GM18507 (cell line): ENCODE measurements at regions not wholly inside any gene's neighbourhood (a gene's known extent, or its start where the extent isn't known, plus 50 kb on each side); places are given as distances from the start of the nearest gene placed in this dataset.

Source experiments
- DNase-seq: peaks from one replicate; pipeline ENCODE4 v3.0.0; 2011; ENCODE audit warnings: low read depth; ENCODE audit not compliant: insufficient read length; ENCODE audit errors: extremely low spot score
- FAIRE-seq: peaks from 2 replicates; lab custom pipeline; 2011; peaks lifted over from hg19 to GRCh38; lab: Jason Lieb, UNC

DNA sequence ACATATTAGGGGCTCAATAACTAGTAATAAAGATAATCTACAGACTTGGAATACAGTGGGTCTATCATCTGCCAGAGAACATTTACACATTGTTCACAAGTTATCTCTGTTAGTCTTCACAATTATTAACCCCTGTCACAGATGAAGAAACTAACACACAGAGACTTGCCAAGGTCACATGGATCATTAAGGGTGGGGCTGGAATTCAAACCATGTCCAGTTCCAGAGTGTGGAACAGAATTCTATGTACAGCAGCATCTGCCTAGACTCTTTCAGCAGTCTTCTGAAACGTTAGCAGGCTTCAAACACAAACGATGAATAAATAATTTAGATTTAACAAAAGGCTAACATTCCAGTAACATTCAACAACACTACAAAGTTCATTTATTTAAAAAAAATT is 673.9 kb upstream of the NR2F2 start:
- FAIRE-seq (no peak), DNase-seq (no peak)

DNA sequence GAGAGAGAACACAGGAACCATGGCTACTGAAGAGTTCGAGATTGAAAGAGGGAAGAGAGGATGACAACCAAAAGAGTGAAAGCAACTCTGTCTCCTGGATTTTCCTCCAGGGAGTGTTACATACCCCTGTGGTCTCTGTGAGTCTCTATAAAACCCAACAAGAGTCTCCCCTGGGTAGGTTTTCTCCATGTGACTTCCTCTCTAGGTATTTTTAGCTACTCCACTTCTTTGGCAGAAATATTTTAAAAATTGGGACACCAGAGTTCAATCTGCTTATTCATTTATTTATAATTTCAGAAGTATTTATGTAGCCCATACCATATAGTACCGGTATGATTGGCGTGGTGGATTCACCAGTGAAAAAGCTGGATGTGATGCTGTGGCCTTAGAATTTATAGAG is 671.7 kb upstream of the NR2F2 start:
- FAIRE-seq = no peak
- no peak for DNase-seq

- no peak for DNase-seq
- no peak for FAIRE-seq
These were observed 670.8 kb upstream of the NR2F2 start for GRCh38 chr15:95659656-95660055.

DNA sequence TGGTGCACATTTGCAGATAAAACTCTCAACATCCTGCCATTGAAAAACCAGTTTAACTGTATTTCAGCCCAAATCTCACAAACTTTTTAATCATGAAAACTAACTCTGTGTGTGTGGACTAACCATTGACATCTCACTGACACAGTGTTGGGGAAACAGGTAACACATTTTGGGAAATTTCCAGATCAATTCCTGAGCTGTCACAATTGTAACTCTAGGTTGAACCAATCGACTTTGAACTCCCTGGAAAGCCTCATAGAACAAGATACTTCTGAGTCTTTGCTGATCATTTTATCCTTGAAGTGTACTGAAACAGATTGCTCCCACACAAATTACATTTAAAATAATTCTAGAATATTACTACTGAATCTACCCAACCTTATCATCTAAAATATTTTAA is 667.9 kb upstream of the NR2F2 start:
- DNase-seq (no peak), FAIRE-seq (no peak)

DNA sequence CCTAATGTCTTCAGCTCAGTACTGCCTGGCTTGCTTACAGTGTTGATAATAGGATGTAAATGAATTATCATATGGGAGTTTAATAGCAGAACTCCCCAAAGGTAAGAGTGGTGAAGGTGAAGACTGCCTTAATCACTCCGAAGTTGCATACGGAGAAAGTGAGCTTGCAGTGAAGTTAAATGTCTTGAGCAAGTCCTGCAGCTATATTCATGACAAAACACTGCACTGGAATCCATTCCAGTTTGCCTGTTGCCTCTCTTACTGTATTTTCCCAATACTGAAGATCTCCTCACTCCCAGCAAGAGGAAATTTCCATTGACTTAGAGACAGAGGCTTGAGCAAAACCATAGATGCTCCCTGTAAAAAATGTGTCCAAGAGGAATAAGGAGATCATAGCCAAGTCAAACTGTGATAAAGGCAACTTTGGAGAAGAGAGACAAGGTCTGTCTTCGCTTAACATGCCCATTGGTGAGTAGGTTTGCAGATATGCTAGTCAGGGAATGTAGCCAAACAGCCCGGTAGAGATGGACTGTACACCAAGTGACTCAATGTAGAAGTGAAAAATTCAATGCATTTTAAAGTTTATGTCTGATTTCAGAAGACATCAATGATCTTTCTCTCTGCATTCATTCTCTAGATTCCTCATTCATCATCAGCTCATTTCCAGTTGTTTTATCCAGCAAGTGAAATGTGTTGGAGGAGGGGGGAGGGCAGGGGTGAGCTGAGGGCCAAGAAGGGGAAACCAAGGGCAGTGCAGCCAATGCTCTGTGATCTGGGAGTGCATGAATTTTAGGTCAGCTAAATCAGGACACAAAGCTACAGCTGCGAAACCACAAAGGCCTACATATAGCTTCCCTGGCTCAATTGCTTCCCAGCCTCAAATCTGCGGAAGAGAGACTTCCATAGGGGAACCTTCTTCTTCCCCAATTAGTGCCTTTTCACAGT is 667.1 kb upstream of the NR2F2 start:
- no peak for FAIRE-seq
- DNase-seq = no peak

DNA sequence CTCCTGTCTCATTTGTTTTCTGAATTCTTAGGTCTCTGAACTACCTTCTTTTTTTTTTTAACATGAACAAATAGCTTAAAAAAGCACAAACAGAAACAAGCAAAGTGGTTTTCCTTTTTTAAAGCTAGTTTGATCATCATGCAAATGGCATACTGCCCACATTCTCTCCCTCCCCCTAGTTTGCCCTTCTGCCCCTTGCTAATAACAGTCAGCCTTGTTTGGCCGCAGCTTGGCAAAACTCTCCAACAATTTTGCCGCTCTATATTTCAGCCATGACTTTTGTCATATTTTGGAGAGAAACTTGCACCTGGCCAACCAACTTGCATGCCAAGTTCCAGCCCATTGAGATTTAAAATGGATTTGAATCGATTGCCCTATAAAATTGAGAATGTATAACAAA is 666.0 kb upstream of the NR2F2 start:
- no peak for DNase-seq
- FAIRE-seq = no peak

DNA sequence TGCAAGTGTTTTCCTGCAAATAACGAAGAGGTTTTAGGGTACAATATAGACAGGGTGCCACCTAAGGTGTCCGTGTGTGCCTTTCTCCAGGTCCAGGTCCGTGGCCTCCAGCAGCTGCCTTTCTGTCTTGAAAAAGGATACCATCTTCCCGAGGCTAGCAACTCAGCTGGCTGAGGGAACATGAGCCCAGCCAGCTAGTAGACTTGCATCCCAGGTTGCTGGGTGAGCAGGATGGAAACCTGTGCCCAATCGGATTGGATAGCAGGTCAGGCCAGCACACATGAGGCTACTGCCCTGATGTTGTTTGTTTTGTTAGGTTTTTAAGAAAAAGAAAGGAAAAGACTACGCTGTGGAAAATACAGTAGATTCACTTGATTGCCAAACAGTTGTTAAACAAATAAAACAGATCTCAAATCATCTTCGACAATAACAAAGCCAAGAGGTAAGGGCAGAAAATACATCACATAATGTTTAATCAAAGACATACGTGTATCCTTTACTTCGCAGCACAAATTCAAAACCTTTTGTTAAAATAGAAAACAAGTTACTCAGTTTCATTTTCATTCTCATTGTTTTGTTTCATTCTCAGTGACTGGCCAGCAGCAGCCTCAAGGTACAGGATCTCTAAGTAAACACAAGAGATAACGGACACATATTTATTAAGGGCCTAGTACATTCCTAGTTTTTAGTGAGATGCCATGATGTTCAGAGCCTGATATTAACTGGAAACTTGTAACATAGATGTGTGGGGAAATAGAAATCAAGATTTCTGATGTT is 661.2 kb upstream of the NR2F2 start:
- no peak for FAIRE-seq
- DNase-seq = no peak

- no peak for FAIRE-seq
- DNase-seq = no peak
These were observed 656.5 kb upstream of the NR2F2 start for GRCh38 chr15:95674031-95674430.

GRCh38 chr15:95676500-95676899 is 654.0 kb upstream of the NR2F2 start:
- FAIRE-seq = no peak
- no peak for DNase-seq

DNA sequence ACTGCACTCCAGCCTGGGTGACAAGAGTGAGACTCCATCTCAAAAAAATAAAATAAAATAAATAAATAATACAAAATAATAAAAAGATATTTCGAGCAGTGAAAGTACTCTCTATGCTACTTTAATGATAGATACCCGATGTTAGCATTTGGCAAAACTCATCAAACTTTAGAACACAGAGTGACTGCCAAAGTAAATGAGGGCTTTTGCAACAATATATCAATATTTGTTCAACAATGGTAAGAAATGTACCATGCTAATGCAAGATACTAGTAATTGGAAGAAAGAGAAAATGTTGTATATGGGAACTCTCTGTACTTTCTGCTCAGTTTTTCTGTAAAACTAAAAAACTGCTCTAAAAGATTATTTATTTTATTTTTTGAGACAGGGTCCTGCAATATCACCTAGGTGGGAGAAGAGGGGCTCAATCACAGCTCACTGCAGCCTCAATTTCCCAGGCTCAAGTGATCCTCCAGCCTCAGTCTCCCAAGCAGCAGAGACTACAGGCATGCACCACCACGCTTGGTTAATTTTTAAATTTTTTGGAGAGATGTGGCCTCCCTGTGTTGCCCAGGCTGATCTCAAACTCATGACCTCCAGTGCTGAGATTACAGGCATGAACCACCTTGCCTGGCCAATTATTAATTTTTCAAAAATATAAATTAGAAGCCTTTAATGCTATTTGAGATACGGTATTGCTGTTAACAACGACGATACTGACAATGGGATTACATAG is 650.5 kb upstream of the NR2F2 start:
- FAIRE-seq (no peak), DNase-seq (no peak)

DNA sequence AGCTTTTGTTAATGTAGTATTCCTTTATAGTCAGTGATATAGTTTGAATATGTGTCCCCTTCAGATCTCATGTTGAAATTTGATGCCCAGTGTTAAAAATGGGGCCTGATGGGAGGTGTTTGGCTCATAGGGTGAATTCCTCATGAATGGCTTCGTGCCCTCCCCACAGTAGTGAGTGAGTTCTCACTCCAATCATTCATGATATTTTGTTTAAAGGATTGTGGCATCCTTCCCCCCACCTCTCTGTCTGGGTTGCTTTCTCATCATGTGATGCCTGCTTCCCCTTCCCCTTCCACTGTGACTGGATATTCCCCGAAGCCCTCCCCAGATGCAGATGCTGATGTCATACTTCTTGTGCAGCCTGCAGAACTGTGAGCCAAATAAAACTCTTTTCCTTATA is 649.8 kb upstream of the NR2F2 start:
- no peak for DNase-seq

DNA sequence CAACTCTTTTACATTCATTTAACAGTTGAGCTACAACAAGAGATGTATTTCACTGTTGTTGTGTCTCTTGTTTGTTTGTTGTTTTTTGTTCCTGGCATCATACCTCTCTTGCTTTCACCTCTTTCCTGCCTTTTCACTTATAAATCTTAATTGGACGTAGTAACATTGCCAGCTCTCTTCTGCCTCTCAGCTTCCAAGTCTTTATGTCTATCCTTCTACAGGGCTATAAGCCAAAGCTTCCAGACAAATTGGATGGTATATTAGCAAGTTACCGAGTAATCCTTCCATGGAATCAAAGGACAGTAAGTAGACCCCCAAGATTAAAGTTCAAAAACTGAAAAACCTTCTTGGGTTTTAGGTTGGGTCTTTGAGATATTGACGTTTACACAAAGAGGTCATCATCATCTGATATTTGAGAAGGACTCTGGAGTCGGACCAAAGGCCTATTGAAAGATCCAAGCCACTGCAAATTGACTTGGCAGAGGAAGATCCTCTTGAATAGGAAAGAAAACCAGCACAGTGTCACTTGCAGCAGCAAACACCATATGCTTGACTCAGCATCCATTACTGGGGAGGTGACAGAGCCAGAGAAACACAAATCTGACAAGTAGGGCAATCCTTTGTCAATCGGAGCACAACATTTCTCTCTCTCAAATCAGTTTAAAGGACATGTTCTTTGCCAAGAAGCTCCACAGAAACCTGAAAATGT is 648.5 kb upstream of the NR2F2 start:
- DNase-seq (no peak), FAIRE-seq (no peak)

More for the DNA sequence above, 649.8 kb upstream of the NR2F2 start:
- no peak for FAIRE-seq

- DNase-seq = no peak
- FAIRE-seq = no peak
These were observed 646.4 kb upstream of the NR2F2 start for GRCh38 chr15:95684126-95684525.

GRCh38 chr15:95684693-95685115 is 645.8 kb upstream of the NR2F2 start:
- FAIRE-seq (no peak), DNase-seq (no peak)

- no peak for DNase-seq
- FAIRE-seq = no peak
These were observed 643.4 kb upstream of the NR2F2 start for GRCh38 chr15:95687061-95687460.

- FAIRE-seq (no peak), DNase-seq (no peak)
These were observed 642.8 kb upstream of the NR2F2 start for GRCh38 chr15:95687686-95688085.

GRCh38 chr15:95690631-95691340 is 639.7 kb upstream of the NR2F2 start:
- DNase-seq (no peak), FAIRE-seq (no peak)

GRCh38 chr15:95693917-95694316 is 636.6 kb upstream of the NR2F2 start:
- no peak for FAIRE-seq

DNA sequence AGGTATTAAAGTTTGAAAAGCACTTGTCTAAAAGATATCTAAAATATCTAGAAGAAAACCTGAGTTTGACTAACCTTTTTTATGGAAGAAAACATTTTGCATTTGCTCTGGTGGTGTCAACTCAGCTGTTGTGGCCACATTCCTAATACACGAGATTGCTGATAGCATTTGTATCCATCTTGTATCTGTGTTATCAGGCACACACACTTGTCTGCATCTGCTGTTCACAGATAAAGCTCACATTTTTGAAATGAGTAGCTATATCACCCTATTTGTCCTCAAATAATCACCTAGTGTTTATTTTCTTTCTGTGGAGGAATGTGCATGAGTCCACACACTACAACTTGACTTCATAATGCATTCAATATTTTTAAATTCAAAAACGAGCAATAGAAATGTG is 632.3 kb upstream of the NR2F2 start:
- DNase-seq = no peak
- no peak for FAIRE-seq

More at GRCh38 chr15:95693917-95694316, 636.6 kb upstream of the NR2F2 start:
- no peak for DNase-seq
